B cell (primary cell): ENCODE measurements at regions not wholly inside any gene's neighbourhood (a gene's known extent, or its start where the extent isn't known, plus 50 kb on each side); places are given as distances from the start of the nearest gene placed in this dataset.

Experiments used
- ATAC-seq: fragments of 200-7000 bp; cut with Tn5 transposase; one replicate; pipeline ENCODE4 v1.10.0; 2021; ENCODE audit warnings: low read depth, mild to moderate bottlenecking, moderate number of reproducible peaks, moderate library complexity
- CTCF ChIA-PET: fragments of 350-600 bp; sonication (Branson Sonifier 250); formaldehyde crosslinking; loops from one replicate; lab custom pipeline; 2021; ENCODE audit warnings: antibody characterized with exemption, inconsistent platforms; lab: Charles Lee
- POLR2A ChIA-PET: fragments of 350-600 bp; sonication (Branson Sonifier 250); formaldehyde crosslinking; loops from one replicate; lab custom pipeline; 2021; ENCODE audit warnings: antibody characterized with exemption; lab: Charles Lee
- DNase-seq: peaks from one replicate; pipeline ENCODE4 v3.0.0; 2013
- H2AFZ ChIP-seq: 2 replicates; pipeline ENCODE4 v1.6.1; 2012; ENCODE audit warnings: mild to moderate bottlenecking, low read depth, low read length; ENCODE audit not compliant: insufficient read depth, poor library complexity, severe bottlenecking
- H3K27ac ChIP-seq, 2 donors: 1 replicate in 1 of 2; 2 replicates in 1 of 2; pipeline ENCODE4 v1.5.1; 2012 to 2013; ENCODE audit warnings: low read length in 2 of 2, mild to moderate bottlenecking in 2 of 2, moderate library complexity in 1 of 2
- H3K27me3 ChIP-seq, 4 experiments: fragments of 200-600 bp in 1 of 4; sonication (generic) in 1 of 4; replicated peaks in 1 of 4; 1 replicate in 2 of 4; 2 replicates in 2 of 4; pipeline versions ENCODE4 v1.6.1 to v1.7.0; 2013 to 2016; ENCODE audit warnings: low read length in 3 of 4, mild to moderate bottlenecking in 2 of 4, mixed read lengths in 1 of 4, moderate library complexity in 1 of 4; ENCODE audit not compliant: insufficient read depth in 4 of 4, control insufficient read depth in 3 of 4; ENCODE audit errors: control extremely low read depth in 1 of 4
- H3K36me3 ChIP-seq, 2 experiments: replicated peaks in 1 of 2; 1 replicate in 1 of 2; 2 replicates in 1 of 2; pipeline versions ENCODE4 v1.6.1 to v1.7.1; 2013; ENCODE audit warnings: low read length in 1 of 2; ENCODE audit not compliant: insufficient read depth in 2 of 2, control insufficient read depth in 1 of 2; ENCODE audit errors: control extremely low read depth in 1 of 2, extremely low read depth in 1 of 2
- H3K4me1 ChIP-seq, 2 donors: fragments of 200-600 bp in 1 of 2; sonication (generic) in 1 of 2; 1 replicate in 1 of 2; 2 replicates in 1 of 2; pipeline versions ENCODE4 v1.5.1 to v1.6.1; 2013 to 2017; ENCODE audit warnings: low read length in 2 of 2; ENCODE audit not compliant: control insufficient read depth in 2 of 2, insufficient read depth in 2 of 2
- H3K4me2 ChIP-seq: replicated peaks from 2 replicates; pipeline ENCODE3; 2012; ENCODE audit warnings: mild to moderate bottlenecking, low read depth, low read length; ENCODE audit not compliant: poor library complexity, severe bottlenecking
- H3K4me3 ChIP-seq, 5 experiments: fragments of 200-600 bp in 1 of 5; sonication (generic) in 1 of 5; 1 replicate in 3 of 5; 2 replicates in 2 of 5; pipeline versions ENCODE4 v1.5.1 to v1.7.0; 2011 to 2016; ENCODE audit warnings: low read length in 4 of 5, mild to moderate bottlenecking in 4 of 5, low read depth in 2 of 5, control low read depth in 1 of 5, moderate library complexity in 1 of 5; ENCODE audit not compliant: insufficient read depth in 1 of 5; ENCODE audit errors: control extremely low read depth in 1 of 5, extremely low read depth in 1 of 5
- H3K79me2 ChIP-seq: fragments of 200-600 bp; sonication (generic); one replicate; pipeline ENCODE4 v1.6.0; 2016; ENCODE audit warnings: low read length; ENCODE audit not compliant: control insufficient read depth, insufficient read depth
- H3K9ac ChIP-seq: fragments of 200-600 bp; sonication (generic); 2 replicates; pipeline ENCODE4 v1.6.1; 2017; ENCODE audit warnings: mild to moderate bottlenecking, low read length, moderate library complexity
- H3K9me3 ChIP-seq, 3 donors: one replicate each; pipeline versions ENCODE4 v1.6.1 to v1.7.1; 2013; ENCODE audit warnings: low read length in 2 of 3; ENCODE audit not compliant: control insufficient read depth in 2 of 3, insufficient read depth in 1 of 3; ENCODE audit errors: control extremely low read depth in 1 of 3
- H4K20me1 ChIP-seq: 2 replicates; pipeline ENCODE4 v1.6.0; 2012; ENCODE audit warnings: mild to moderate bottlenecking, low read length; ENCODE audit not compliant: insufficient read depth, control insufficient read depth, poor library complexity, severe bottlenecking
- H3K27ac Mint-ChIP-seq: one replicate; pipeline ENCODE4 v1.8.0; 2021; ENCODE audit warnings: mixed read lengths
- H3K27me3 Mint-ChIP-seq: one replicate; pipeline ENCODE4 v1.8.0; 2021; ENCODE audit warnings: mixed read lengths
- H3K4me1 Mint-ChIP-seq: one replicate; pipeline ENCODE4 v1.8.0; 2021; ENCODE audit warnings: mixed read lengths
- H3K4me3 Mint-ChIP-seq: one replicate; pipeline ENCODE4 v1.8.0; 2021; ENCODE audit warnings: mixed read lengths
- H3K9me3 Mint-ChIP-seq: one replicate; pipeline ENCODE4 v1.8.0; 2022; ENCODE audit warnings: mixed read lengths; ENCODE audit not compliant: insufficient read depth
- EZH2 ChIP-seq: IDR thresholded peaks from 2 replicates; pipeline ENCODE4 v1.6.1; 2012; ENCODE audit warnings: borderline replicate concordance, low read depth, mild to moderate bottlenecking, moderate library complexity, low read length; ENCODE audit not compliant: insufficient read depth, poor library complexity, severe bottlenecking
- WGBS: methylation state at CpG from one replicate; pipeline ENCODE4 v1.1.5; 2013; ENCODE audit warnings: missing lambda C conversion rate; ENCODE audit not compliant: insufficient coverage; 5-methylcytosine and 5-hydroxymethylcytosine counted together
- intact Hi-C: fragments of 100-400 bp; cut with micrococcal nuclease; formaldehyde crosslinking; loops from one replicate; pipeline ENCODE4 v1.10.0; 2022
- TF ChIP-seq, protein P1 (sequence below): fragments of 200-600 bp; IDR thresholded peaks from one replicate; pipeline ENCODE4 v1.8.0; 2022; ENCODE audit warnings: antibody characterized with exemption, mild to moderate bottlenecking

- H3K27ac ChIP-seq: no peak overlapping the region
- peaks cover 0 to 3% (median 0%) of the 10 kb centered on the region in 3 donors for H3K9me3 ChIP-seq
- H3K36me3 ChIP-seq: no peaks in the 10 kb centered on the region
- H3K4me1 ChIP-seq: no peaks in the 10 kb centered on the region
- no peak overlapping the region for H3K9ac ChIP-seq
- Mint-ChIP-seq H3K9me3 (peaks cover 13% of the 10 kb centered on the region), H3K4me3 (no peak overlapping the region), H3K27ac (no peak overlapping the region), H3K4me1 (no peaks in the 10 kb centered on the region), H3K27me3 (no peaks in the 10 kb centered on the region)
- H3K79me2 ChIP-seq: no peaks in the 10 kb centered on the region
- H3K27me3 ChIP-seq: no peaks in the 10 kb centered on the region
- WGBS: no CpG with 5 or more reads among the region's 2 CpGs
- no peak for TF ChIP-seq EZH2
- TF ChIP-seq, protein P1, sequence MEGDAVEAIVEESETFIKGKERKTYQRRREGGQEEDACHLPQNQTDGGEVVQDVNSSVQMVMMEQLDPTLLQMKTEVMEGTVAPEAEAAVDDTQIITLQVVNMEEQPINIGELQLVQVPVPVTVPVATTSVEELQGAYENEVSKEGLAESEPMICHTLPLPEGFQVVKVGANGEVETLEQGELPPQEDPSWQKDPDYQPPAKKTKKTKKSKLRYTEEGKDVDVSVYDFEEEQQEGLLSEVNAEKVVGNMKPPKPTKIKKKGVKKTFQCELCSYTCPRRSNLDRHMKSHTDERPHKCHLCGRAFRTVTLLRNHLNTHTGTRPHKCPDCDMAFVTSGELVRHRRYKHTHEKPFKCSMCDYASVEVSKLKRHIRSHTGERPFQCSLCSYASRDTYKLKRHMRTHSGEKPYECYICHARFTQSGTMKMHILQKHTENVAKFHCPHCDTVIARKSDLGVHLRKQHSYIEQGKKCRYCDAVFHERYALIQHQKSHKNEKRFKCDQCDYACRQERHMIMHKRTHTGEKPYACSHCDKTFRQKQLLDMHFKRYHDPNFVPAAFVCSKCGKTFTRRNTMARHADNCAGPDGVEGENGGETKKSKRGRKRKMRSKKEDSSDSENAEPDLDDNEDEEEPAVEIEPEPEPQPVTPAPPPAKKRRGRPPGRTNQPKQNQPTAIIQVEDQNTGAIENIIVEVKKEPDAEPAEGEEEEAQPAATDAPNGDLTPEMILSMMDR: no peak
- H4K20me1 ChIP-seq: no peaks in the 10 kb centered on the region
- intact Hi-C loops: no loop called here
- ATAC-seq (no peak), DNase-seq (no peak)
- H2AFZ ChIP-seq: no peak overlapping the region
- no peak overlapping the region for H3K4me2 ChIP-seq
- ChIA-PET POLR2A (no interaction called here), CTCF (no interaction called here)
- H3K4me3 ChIP-seq: no peak overlapping the region
Measured at GRCh38 chr4:178602833-178603232, 1160.6 kb upstream of the AGA start.

DNA sequence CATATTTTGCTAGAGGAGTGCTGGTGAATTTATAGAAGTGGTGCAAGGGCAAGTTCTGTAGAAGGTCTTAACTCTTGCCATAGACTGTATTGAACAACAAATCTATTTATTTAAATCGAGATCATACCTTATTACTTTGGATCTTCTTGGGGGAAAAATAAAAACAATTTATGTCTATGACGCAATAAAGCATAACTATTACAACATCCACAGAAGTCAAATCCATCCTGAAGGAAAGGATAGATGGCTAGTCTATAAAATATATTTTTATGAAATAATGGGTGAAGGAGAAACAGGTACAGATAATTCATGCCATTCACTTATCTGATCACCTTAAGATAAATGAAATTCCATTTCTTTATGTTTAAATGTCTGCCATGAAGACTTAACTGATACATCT is 1168.8 kb upstream of the AGA start:
- H2AFZ ChIP-seq: no peak overlapping the region
- H3K79me2 ChIP-seq: no peaks in the 10 kb centered on the region
- TF ChIP-seq EZH2: no peak
- TF ChIP-seq, protein P1: no peak
- no CpG with 5 or more reads among the region's 2 CpGs for WGBS
- Mint-ChIP-seq H3K4me1 (no peaks in the 10 kb centered on the region), H3K4me3 (no peak overlapping the region), H3K9me3 (no peaks in the 10 kb centered on the region), H3K27ac (no peak overlapping the region), H3K27me3 (no peaks in the 10 kb centered on the region)
- intact Hi-C loops: no loop called here
- DNase-seq: no peak
- H3K4me2 ChIP-seq: no peak overlapping the region
- H3K36me3 ChIP-seq: no peaks in the 10 kb centered on the region
- H3K9ac ChIP-seq: no peak overlapping the region
- ChIA-PET CTCF (no interaction called here), POLR2A (no interaction called here)
- no peak overlapping the region for H3K4me3 ChIP-seq
- no peak for ATAC-seq
- H3K27me3 ChIP-seq: no peaks in the 10 kb centered on the region
- H3K27ac ChIP-seq: no peak overlapping the region
- no peaks in the 10 kb centered on the region for H3K4me1 ChIP-seq
- H4K20me1 ChIP-seq: no peaks in the 10 kb centered on the region
- H3K9me3 ChIP-seq: no peaks in the 10 kb centered on the region
